Smooth muscle cell (in vitro differentiated cells): ENCODE measurements at regions not wholly inside any gene's neighbourhood (a gene's known extent, or its start where the extent isn't known, plus 50 kb on each side); places are given as distances from the start of the nearest gene placed in this dataset.
"Not testable (repeated sequence)": the region's sequence is repeated elsewhere in the genome, so short reads cannot be mapped to it uniquely, and the experiment has no call there.

Source experiments
- DNase-seq: peaks from one replicate; lab custom pipeline; 2025; ENCODE audit not compliant: unreplicated experiment; lab: John Stamatoyannopoulos, UW
- H2AFZ ChIP-seq: fragments of 200-600 bp; sonication (generic); 2 replicates; pipeline ENCODE4 v1.6.0; 2016; ENCODE audit warnings: antibody characterized with exemption, low read depth, mild to moderate bottlenecking
- H3F3A ChIP-seq: fragments of 200-600 bp; sonication (generic); 2 replicates; pipeline ENCODE4 v1.6.0; 2017; ENCODE audit warnings: antibody characterized with exemption, low read depth
- H3K27ac ChIP-seq: fragments of 200-600 bp; sonication (generic); 2 replicates; pipeline ENCODE4 v1.5.1; 2016; ENCODE audit warnings: low read depth, mild to moderate bottlenecking
- H3K27me3 ChIP-seq: fragments of 200-600 bp; sonication (generic); 2 replicates; pipeline ENCODE4 v1.6.1; 2016; ENCODE audit warnings: low read depth, mild to moderate bottlenecking
- H3K36me3 ChIP-seq: fragments of 200-600 bp; sonication (generic); 2 replicates; pipeline ENCODE4 v1.5.1; 2016; ENCODE audit warnings: low read depth
- H3K4me1 ChIP-seq: fragments of 200-600 bp; sonication (generic); 2 replicates; pipeline ENCODE4 v1.5.1; 2016; ENCODE audit warnings: low read depth
- H3K4me2 ChIP-seq: fragments of 200-600 bp; sonication (generic); 2 replicates; pipeline ENCODE4 v1.6.0; 2016; ENCODE audit warnings: mild to moderate bottlenecking
- H3K4me3 ChIP-seq: fragments of 200-600 bp; sonication (generic); 2 replicates; pipeline ENCODE4 v1.5.1; 2016; ENCODE audit warnings: mild to moderate bottlenecking
- H3K79me2 ChIP-seq: fragments of 200-600 bp; sonication (generic); 2 replicates; pipeline ENCODE4 v1.6.0; 2016; ENCODE audit warnings: low read depth, mild to moderate bottlenecking
- H3K9ac ChIP-seq: fragments of 200-600 bp; sonication (generic); 2 replicates; pipeline ENCODE4 v1.6.0; 2016; ENCODE audit warnings: low read depth
- H3K9me3 ChIP-seq: fragments of 200-600 bp; sonication (generic); replicated peaks from 2 replicates; pipeline ENCODE4 v1.5.1; 2016; ENCODE audit warnings: low read depth
- H4K20me1 ChIP-seq: fragments of 200-600 bp; sonication (generic); 2 replicates; pipeline ENCODE4 v1.6.0; 2016; ENCODE audit warnings: low read depth
- CTCF ChIP-seq: fragments of 200-600 bp; sonication (generic); IDR thresholded peaks from 2 replicates; pipeline ENCODE4 v1.5.1; 2017; ENCODE audit warnings: borderline replicate concordance, mild to moderate bottlenecking, antibody characterized with exemption; ENCODE audit not compliant: insufficient read depth, poor library complexity, severe bottlenecking
- WGBS: methylation state at CpG from one replicate; pipeline ENCODE4 v1.1.7; 2016; ENCODE audit warnings: low lambda C conversion rate; 5-methylcytosine and 5-hydroxymethylcytosine counted together

- TF ChIP-seq CTCF: no peak
These were observed 82.8 kb upstream of the PIK3C3 start for GRCh38 chr18:41872206-41872605.

GRCh38 chr18:41871229-41872000, 83.6 kb upstream of the PIK3C3 start:
- Histone ChIP-seq H3K27me3 (no peaks in the 10 kb centered on the region), H3F3A (peaks cover 4% of the 10 kb centered on the region), H2AFZ (no peak overlapping the region), H3K27ac (peak overlapping the region; percentile 50), H3K9me3 (no peaks in the 10 kb centered on the region), H3K4me1 (peaks cover 10% of the 10 kb centered on the region), H3K4me3 (no peak overlapping the region), H3K36me3 (no peaks in the 10 kb centered on the region), H3K9ac (no peak overlapping the region), H4K20me1 (no peaks in the 10 kb centered on the region), H3K4me2 (peak overlapping the region; percentile 60), H3K79me2 (no peaks in the 10 kb centered on the region)
- WGBS: 41% methylated on average over 7 of the region's 7 CpGs
- no peak for DNase-seq
- no peak for TF ChIP-seq CTCF

More at GRCh38 chr18:41872206-41872605, 82.8 kb upstream of the PIK3C3 start:
- Histone ChIP-seq H3K4me2 (peak overlapping the region; percentile 60), H3K4me1 (peaks cover 10% of the 10 kb centered on the region), H2AFZ (no peak overlapping the region), H3K9me3 (no peaks in the 10 kb centered on the region), H3K27ac (peak overlapping the region; percentile 50), H3K79me2 (no peaks in the 10 kb centered on the region), H3K27me3 (no peaks in the 10 kb centered on the region), H3K4me3 (no peak overlapping the region), H3K9ac (no peak overlapping the region), H3K36me3 (no peaks in the 10 kb centered on the region), H4K20me1 (no peaks in the 10 kb centered on the region), H3F3A (peaks cover 4% of the 10 kb centered on the region)
- no peak for DNase-seq

- no peak overlapping the region for H3K4me3 ChIP-seq
- H3K4me2 ChIP-seq: peak overlapping the region; percentile 60
- no peaks in the 10 kb centered on the region for H4K20me1 ChIP-seq
- H3K27ac ChIP-seq: peak overlapping the region; percentile 50
- no peak overlapping the region for H3K9ac ChIP-seq
- no peaks in the 10 kb centered on the region for H3K27me3 ChIP-seq
- H2AFZ ChIP-seq: no peak overlapping the region
- H3F3A ChIP-seq: peaks cover 4% of the 10 kb centered on the region
- peaks cover 10% of the 10 kb centered on the region for H3K4me1 ChIP-seq
- DNase-seq: no peak
- no peak for TF ChIP-seq CTCF
- H3K79me2 ChIP-seq: no peaks in the 10 kb centered on the region
- no peaks in the 10 kb centered on the region for H3K9me3 ChIP-seq
- H3K36me3 ChIP-seq: no peaks in the 10 kb centered on the region
These were observed 84.2 kb upstream of the PIK3C3 start for GRCh38 chr18:41870817-41871216.

GRCh38 chr18:41870191-41870590, 84.8 kb upstream of the PIK3C3 start:
- H3K79me2 ChIP-seq: no peaks in the 10 kb centered on the region
- H3K4me1 ChIP-seq: peaks cover 10% of the 10 kb centered on the region
- peaks cover 4% of the 10 kb centered on the region for H3F3A ChIP-seq
- no peaks in the 10 kb centered on the region for H3K9me3 ChIP-seq
- H2AFZ ChIP-seq: no peak overlapping the region
- no peak for DNase-seq
- H3K4me3 ChIP-seq: no peak overlapping the region
- no peak for TF ChIP-seq CTCF
- no peaks in the 10 kb centered on the region for H4K20me1 ChIP-seq
- no peaks in the 10 kb centered on the region for H3K27me3 ChIP-seq
- H3K9ac ChIP-seq: no peak overlapping the region
- H3K27ac ChIP-seq: no peak overlapping the region
- no peaks in the 10 kb centered on the region for H3K36me3 ChIP-seq
- no peak overlapping the region for H3K4me2 ChIP-seq
- 86% methylated on average over 2 of the region's 2 CpGs for WGBS

- not testable (repeated sequence) for H3K4me1 ChIP-seq, H4K20me1 ChIP-seq, H3K27me3 ChIP-seq, H3K36me3 ChIP-seq, H3K27ac ChIP-seq, H3K79me2 ChIP-seq, H3K9me3 ChIP-seq, DNase-seq, H3K9ac ChIP-seq, H2AFZ ChIP-seq, H3K4me3 ChIP-seq, H3F3A ChIP-seq, H3K4me2 ChIP-seq
- WGBS: 96% methylated on average over 25 of the region's 27 CpGs
These were observed 89.2 kb upstream of the PIK3C3 start for GRCh38 chr18:41865796-41866195.
